Stomach (tissue), 8 donors: ENCODE measurements at regions not wholly inside any gene's neighbourhood (a gene's known extent, or its start where the extent isn't known, plus 50 kb on each side); places are given as distances from the start of the nearest gene placed in this dataset.

Source experiments
- DNase-seq, 2 donors: peaks; one replicate each; pipeline versions ENCODE4 v3.0.0 to v3.0.0-alpha.2; 2013 to 2019
- H3K27ac ChIP-seq, 5 donors: fragments of 200-600 bp in 4 of 5; sonication (generic) in 4 of 5; one replicate each; pipeline ENCODE4 v1.5.1; 2013 to 2019; ENCODE audit warnings: mild to moderate bottlenecking in 1 of 5, moderate library complexity in 1 of 5
- H3K27me3 ChIP-seq, 3 donors: fragments of 200-600 bp; sonication (generic); one replicate each; pipeline ENCODE4 v1.5.1; 2017 to 2019; ENCODE audit warnings: mixed run types in 1 of 3
- H3K36me3 ChIP-seq, 4 donors: fragments of 200-600 bp; sonication (generic); 1 replicate in 3 of 4; 2 replicates in 1 of 4; pipeline ENCODE4 v1.5.1; 2016 to 2019
- H3K4me1 ChIP-seq, 4 donors: fragments of 200-600 bp; sonication (generic); one replicate each; pipeline ENCODE4 v1.5.1; 2016 to 2019
- H3K4me3 ChIP-seq, 4 donors: fragments of 200-600 bp; sonication (generic) in 3 of 4; one replicate each; pipeline ENCODE4 v1.5.1; 2016 to 2019; ENCODE audit warnings: mild to moderate bottlenecking in 1 of 4
- H3K9me3 ChIP-seq, 4 donors: fragments of 200-600 bp; sonication (generic); one replicate each; pipeline ENCODE4 v1.5.1; 2016 to 2019
- EP300 ChIP-seq: sonication (generic); formaldehyde crosslinking; IDR thresholded peaks from one replicate; pipeline ENCODE4 v1.6.1; 2017; ENCODE audit warnings: antibody characterized with exemption
- POLR2A ChIP-seq, 4 donors: fragments of 450-650 bp; IDR thresholded peaks; one replicate each; pipeline ENCODE4 v1.6.1; 2016; ENCODE audit warnings: antibody characterized with exemption in 4 of 4, control low read depth in 2 of 4, mild to moderate bottlenecking in 1 of 4, moderate library complexity in 1 of 4
- POLR2AphosphoS5 ChIP-seq, 3 donors: sonication (generic); formaldehyde crosslinking; IDR thresholded peaks; one replicate each; pipeline ENCODE4 v1.6.1; 2016; ENCODE audit warnings: antibody characterized with exemption in 3 of 3
- WGBS, 5 donors: extraction: QIAGEN DNeasy Blood & Tissue Kit in 3 of 5; methylation state at CpG; one replicate each; pipeline versions ENCODE4 v1.1.5 to v1.1.7; 2013 to 2018; 5-methylcytosine and 5-hydroxymethylcytosine counted together
- intact Hi-C: fragments of 100-400 bp; cut with DNase I; formaldehyde crosslinking; loops from one replicate; pipeline ENCODE4 v1.15.1; 2023; ENCODE audit warnings: low total_unique reads
- TF ChIP-seq, protein P1 (sequence below), 7 experiments: fragments of 450-650 bp in 4 of 7; fragments of 200-600 bp in 3 of 7; sonication (generic) in 3 of 7; IDR thresholded peaks; one replicate each; pipeline ENCODE4 v1.5.1; 2016 to 2019; ENCODE audit warnings: antibody characterized with exemption in 7 of 7, control low read depth in 2 of 7, mild to moderate bottlenecking in 1 of 7
- donor health status: healthy with polysubstance abuse.
- donor health status: Bipolar disorder and iron deficiency.
- donor health status: healthy.

DNA sequence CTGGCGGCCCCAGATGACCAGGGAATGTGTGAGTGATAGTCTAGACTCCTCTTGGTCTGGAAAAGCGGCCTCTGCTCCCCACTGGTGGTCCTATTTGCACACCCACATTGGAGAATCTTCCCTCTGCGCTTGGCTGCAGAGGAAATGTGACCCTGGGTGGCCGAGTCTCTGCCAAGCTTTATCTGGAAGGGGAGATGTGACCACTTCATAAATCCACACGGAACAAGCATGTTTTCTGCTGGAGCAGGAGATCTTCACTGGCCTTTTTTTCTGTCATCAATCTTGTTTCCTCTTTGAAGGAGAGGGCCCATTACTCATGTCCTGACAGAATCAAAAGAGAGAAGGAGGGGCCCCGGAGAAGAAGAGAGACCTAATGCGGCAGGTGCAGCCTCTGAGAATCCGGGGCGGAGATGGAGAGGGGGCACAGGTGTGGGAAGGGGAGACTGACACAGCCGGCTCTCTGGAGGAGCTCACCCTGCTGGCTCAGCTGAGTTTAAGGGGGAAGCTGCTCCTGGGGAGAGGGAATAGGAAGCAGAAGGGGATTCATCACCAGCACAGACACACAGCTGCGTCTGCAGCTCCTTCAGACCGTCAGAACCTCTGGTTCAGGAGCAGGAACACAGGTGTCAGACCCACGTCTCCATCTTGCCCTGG, 116.3 kb downstream of the SOX9 start:
- Histone ChIP-seq H3K27ac (no peak overlapping the region), H3K27me3 (peaks cover 0 to 12% (median 0%) of the 10 kb centered on the region in 3 donors), H3K9me3 (no peaks in the 10 kb centered on the region), H3K36me3 (no peaks in the 10 kb centered on the region), H3K4me1 (peaks cover 0 to 5% (median 0%) of the 10 kb centered on the region in 4 donors), H3K4me3 (no peak overlapping the region)
- WGBS, 5 donors, result 49 to 74% (median 59%) methylated on average over 13 of the region's 13 CpGs
- DNase-seq, result no peak
- intact Hi-C loops, result no loop called here
- TF ChIP-seq POLR2A (IDR thresholded peaks at IDR 0.05) (no peak), EP300 (no peak), POLR2AphosphoS5 (IDR thresholded peaks at IDR 0.05) (no peak)
- TF ChIP-seq, protein P1, sequence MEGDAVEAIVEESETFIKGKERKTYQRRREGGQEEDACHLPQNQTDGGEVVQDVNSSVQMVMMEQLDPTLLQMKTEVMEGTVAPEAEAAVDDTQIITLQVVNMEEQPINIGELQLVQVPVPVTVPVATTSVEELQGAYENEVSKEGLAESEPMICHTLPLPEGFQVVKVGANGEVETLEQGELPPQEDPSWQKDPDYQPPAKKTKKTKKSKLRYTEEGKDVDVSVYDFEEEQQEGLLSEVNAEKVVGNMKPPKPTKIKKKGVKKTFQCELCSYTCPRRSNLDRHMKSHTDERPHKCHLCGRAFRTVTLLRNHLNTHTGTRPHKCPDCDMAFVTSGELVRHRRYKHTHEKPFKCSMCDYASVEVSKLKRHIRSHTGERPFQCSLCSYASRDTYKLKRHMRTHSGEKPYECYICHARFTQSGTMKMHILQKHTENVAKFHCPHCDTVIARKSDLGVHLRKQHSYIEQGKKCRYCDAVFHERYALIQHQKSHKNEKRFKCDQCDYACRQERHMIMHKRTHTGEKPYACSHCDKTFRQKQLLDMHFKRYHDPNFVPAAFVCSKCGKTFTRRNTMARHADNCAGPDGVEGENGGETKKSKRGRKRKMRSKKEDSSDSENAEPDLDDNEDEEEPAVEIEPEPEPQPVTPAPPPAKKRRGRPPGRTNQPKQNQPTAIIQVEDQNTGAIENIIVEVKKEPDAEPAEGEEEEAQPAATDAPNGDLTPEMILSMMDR (IDR thresholded peaks at IDR 0.05), result no peak

DNA sequence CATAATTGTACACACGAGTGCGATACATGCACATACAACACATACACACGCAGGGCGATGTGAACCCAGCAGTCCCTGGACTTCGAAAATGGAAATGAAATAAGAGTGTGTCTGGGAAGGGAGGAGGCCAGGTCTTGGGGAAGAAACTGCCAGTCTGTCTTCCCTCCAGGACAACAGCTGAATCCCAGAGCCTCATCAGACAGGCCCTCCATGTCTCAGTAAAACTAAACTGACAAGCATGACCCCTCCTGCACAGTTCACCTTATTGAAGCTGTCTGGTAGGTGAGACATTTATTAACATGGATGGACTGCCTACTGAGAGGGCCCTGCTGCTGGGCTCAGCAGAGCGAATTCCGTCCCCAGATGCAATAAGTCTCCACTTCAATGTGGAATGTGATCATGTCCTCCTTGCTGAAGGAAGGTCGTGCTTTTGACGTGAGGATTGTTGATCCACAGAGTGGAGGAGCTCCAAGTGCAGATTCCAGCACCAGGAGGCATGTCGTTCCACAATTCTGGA, 117.4 kb downstream of the SOX9 start:
- 72 to 83% (median 77%) methylated on average over 10 of the region's 10 CpGs for WGBS, 5 donors
- H3K27ac ChIP-seq, result no peak overlapping the region
- no peak for DNase-seq
- intact Hi-C loops, result no loop called here
- H3K4me3 ChIP-seq, result no peak overlapping the region
- H3K36me3 ChIP-seq, result no peaks in the 10 kb centered on the region
- H3K9me3 ChIP-seq, result no peaks in the 10 kb centered on the region
- peaks cover 0 to 12% (median 0%) of the 10 kb centered on the region in 3 donors for H3K27me3 ChIP-seq
- TF ChIP-seq POLR2A (IDR thresholded peaks at IDR 0.05) (no peak), POLR2AphosphoS5 (IDR thresholded peaks at IDR 0.05) (no peak), EP300 (no peak)
- TF ChIP-seq, protein P1 (IDR thresholded peaks at IDR 0.05), result no peak
- peaks cover 0 to 5% (median 0%) of the 10 kb centered on the region in 4 donors for H3K4me1 ChIP-seq

DNA sequence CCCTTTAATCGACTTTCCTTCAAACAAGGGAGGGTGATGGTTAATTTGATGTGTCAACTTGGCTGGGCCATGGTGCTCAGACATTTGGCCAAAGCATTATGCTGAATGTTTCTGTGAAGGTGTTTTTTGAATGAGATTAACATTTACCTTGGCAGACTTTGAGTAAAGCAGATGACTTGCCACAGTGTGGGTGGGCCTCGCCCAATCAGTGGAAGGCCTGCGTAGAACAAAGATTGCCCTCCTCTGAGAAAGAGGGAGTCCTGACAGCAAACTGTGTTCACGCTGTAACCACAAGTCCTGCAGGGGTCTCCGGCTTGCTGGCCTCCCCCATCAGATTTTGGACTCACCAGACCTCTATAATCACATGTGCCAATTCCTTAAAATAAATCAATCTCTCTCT, 118.7 kb downstream of the SOX9 start:
- Histone ChIP-seq H3K9me3 (peaks cover 0 to 10% (median 8%) of the 10 kb centered on the region in 4 donors), H3K36me3 (no peaks in the 10 kb centered on the region), H3K27ac (no peak overlapping the region), H3K4me1 (peaks cover 0 to 5% (median 0%) of the 10 kb centered on the region in 4 donors), H3K4me3 (no peak overlapping the region), H3K27me3 (peaks cover 0 to 12% (median 0%) of the 10 kb centered on the region in 3 donors)
- intact Hi-C loops, result no loop called here
- DNase-seq, result no peak
- WGBS, 5 donors, result 85 to 99% (median 93%) methylated on average over 5 of the region's 5 CpGs
- TF ChIP-seq POLR2AphosphoS5 (IDR thresholded peaks at IDR 0.05) (no peak), POLR2A (IDR thresholded peaks at IDR 0.05) (no peak)

GRCh38 chr17:72240333-72240732, 119.5 kb downstream of the SOX9 start:
- intact Hi-C loops, result no loop called here
- H3K27ac ChIP-seq, result no peak overlapping the region
- H3K4me1 ChIP-seq, result peaks cover 0 to 5% (median 0%) of the 10 kb centered on the region in 4 donors
- no peaks in the 10 kb centered on the region for H3K36me3 ChIP-seq
- DNase-seq, result no peak
- TF ChIP-seq POLR2A (IDR thresholded peaks at IDR 0.05), result no peak
- no peak for TF ChIP-seq POLR2AphosphoS5 (IDR thresholded peaks at IDR 0.05)
- no peak for TF ChIP-seq EP300
- TF ChIP-seq, protein P1 (IDR thresholded peaks at IDR 0.05), result no peak
- H3K9me3 ChIP-seq, result peaks cover 0 to 11% (median 8%) of the 10 kb centered on the region in 4 donors
- H3K27me3 ChIP-seq, result peaks cover 0 to 9% (median 0%) of the 10 kb centered on the region in 3 donors
- 57 to 69% (median 64%) methylated on average over 3 of the region's 3 CpGs for WGBS, 5 donors
- H3K4me3 ChIP-seq, result no peak overlapping the region

DNA sequence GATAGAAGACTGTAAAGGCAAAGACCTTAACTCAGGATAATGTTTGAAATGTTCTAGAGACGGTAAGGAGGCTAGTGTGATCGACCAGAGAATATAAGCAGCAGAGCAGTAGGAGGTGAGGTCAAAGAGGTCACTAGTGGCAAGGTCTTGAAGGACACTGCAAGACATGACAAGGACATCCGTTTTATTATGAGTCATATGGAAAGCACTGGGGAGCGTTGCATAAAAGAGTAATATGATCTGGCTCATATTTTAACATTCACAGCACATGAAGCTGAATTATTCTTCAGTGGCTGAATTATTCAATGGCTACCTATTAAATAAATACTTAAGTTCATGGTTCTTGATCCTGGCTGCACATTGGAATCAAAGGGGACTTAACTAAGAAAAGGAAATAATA, 123.7 kb downstream of the SOX9 start:
- Histone ChIP-seq H3K9me3 (peaks cover 0 to 11% (median 8%) of the 10 kb centered on the region in 4 donors), H3K27ac (no peak overlapping the region), H3K4me3 (no peak overlapping the region), H3K4me1 (no peaks in the 10 kb centered on the region), H3K27me3 (no peaks in the 10 kb centered on the region), H3K36me3 (no peaks in the 10 kb centered on the region)
- intact Hi-C loops, result no loop called here
- no peak for DNase-seq
- WGBS, 5 donors, result 86 to 95% (median 90%) methylated on average over 4 of the region's 4 CpGs
- TF ChIP-seq, protein P1 (IDR thresholded peaks at IDR 0.05), result no peak
- TF ChIP-seq POLR2AphosphoS5 (IDR thresholded peaks at IDR 0.05) (no peak), POLR2A (IDR thresholded peaks at IDR 0.05) (no peak), EP300 (no peak)
